GM12874 (cell line): ENCODE measurements at regions not wholly inside any gene's neighbourhood (a gene's known extent, or its start where the extent isn't known, plus 50 kb on each side); places are given as distances from the start of the nearest gene placed in this dataset.

Experiments used
- CTCF ChIP-seq: IDR thresholded peaks from 2 replicates; pipeline ENCODE4 v1.5.1; 2011; ENCODE audit warnings: low read depth, mild to moderate bottlenecking, control low read depth, low read length, moderate library complexity; ENCODE audit not compliant: insufficient read depth

DNA sequence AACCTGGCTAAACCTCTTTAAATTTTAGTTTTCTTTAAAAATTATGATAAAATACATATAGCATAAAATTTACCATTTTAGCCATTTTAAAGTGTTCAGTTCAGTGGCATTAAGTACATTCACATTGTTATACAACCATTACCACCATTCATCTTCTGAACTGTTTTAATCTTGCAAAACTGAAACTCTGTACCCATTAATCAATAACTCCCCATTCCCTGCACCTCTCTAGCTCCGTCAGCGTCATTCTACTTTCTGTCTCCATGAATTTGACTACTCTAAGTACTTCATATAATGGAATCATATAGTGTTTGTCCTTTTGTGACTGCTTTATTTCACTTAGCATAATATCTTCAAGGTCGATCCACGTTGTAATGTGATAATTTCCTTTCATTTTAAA lies 75.8 kb upstream of the DDHD1 start:
- no peak for TF ChIP-seq CTCF

GRCh38 chr14:53227154-53227718 lies 74.1 kb upstream of the DDHD1 start:
- no peak for TF ChIP-seq CTCF

DNA sequence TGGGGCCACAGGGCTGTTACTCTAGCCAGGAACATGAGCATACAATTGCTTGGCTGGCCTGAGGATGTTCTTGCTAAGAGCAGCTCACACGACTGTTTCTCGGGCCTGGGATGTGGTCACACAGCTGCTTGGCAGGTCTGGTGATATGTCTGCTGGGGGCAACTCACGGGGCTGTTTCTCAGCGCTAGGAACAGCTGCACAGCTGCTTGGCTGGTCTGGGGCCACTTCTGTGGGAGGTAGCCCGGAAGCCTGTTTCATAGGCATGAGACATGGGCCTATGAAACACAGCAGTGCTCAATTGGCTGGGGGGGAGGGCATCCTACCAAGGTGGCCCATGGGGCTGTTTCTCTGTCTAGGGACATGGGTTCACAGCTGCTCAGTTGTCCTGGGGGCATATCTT lies 73.4 kb upstream of the DDHD1 start:
- no peak for TF ChIP-seq CTCF

DNA sequence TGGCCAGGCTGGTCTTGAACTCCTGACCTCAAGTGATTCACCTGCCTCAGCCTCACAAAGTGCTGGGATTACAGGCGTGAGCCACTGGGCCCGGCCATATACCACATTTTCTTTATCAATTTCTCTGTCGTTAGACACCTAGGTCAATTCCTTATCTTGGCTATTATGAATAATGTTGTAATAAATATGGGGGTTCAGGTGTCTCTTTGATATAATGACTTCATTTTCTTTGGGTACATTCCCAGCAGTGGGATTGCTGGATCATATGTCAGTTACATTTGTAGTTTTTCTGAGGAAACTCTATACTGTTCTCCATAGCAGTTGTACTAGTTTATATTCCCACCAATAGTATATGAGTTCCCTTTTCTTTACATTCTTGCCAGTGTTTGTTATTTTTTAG lies 67.8 kb upstream of the DDHD1 start:
- no peak for TF ChIP-seq CTCF

DNA sequence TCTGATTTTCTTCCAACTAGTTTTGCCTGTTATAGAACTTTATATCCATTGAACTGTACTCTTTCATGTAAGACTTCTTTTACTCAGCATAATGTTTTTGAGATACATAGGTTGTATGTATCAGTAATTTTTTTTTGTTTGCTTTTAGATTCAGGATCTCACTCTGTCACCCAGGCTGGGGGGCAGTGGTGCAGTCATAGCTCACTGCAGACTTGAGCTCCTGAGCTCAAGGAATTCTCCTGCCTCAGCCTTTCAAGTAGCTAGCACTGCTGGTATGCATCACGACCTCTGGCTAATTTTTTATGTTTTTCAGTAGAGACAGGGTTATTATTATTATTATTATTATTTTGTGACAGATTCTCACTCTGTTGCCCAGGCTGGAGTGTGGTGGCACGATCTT lies 65.0 kb upstream of the DDHD1 start:
- TF ChIP-seq CTCF, result no peak

DNA sequence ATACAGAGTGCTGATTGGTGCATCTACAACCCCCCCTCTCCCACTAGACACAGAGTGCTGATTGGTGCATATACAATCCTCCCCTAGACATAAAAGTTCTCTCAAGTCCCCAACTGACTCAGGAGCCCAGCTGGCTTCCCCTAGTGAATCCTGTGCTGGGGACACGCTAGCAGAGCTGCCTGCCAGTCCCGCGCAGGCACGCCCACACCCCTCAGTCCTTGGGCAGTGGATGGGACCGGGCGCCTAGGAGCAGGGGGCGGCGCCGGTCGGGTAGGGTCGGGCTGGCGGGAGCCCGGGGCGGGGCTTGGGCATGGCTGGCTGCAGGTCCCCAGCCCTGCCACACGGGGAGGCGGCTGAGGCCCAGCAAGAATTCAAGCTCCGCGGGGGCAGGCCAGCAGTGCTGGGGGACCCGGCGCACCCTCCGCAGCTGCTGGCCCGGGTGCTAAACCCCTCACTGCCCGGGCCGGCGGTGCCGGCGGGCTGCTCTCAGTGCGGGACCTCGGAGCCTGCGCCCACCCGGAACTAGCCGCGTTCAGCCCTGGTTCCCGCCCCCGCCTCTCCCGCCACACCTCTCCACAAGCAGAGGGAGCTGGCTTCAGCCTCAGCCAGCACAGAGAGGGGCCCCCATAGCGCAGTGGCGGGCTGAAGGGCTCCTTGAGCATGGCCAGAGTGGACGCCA lies 64.3 kb upstream of the DDHD1 start:
- peak; percentile 73 for TF ChIP-seq CTCF

GRCh38 chr14:53215101-53215500 lies 62.0 kb upstream of the DDHD1 start:
- TF ChIP-seq CTCF, result no peak
